ENCODE measurements at regions not wholly inside any gene's neighbourhood (a gene's known extent, or its start where the extent isn't known, plus 50 kb on each side); places are given as distances from the start of the nearest gene placed in this dataset.

DNA sequence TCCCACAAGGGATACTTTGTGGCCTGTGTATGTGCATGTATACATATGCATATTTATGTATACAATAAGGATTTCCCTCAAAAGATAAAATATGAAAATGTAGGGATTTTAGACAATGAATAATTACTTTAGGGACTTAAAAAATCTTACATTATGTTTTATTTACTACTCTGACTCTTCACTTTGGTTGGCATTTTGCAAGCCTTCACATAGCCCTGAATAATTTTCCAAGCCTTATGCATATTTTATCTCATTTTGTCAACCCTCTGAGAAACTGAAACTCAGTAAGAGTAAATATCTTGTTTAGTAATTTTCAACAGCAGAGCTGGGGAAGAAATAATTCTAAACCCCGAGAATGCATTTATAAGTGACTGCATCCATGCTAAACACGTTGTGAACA is 153.0 kb upstream of the SLC24A2 start (continued):
- TF ChIP-seq REST (IDR thresholded peaks at IDR 0.05; ENCODE audit: borderline replicate concordance): no peak
- TF ChIP-seq REST (CRISPR knock-in tag; IDR thresholded peaks at IDR 0.05; ENCODE audit: low read depth): no peak

DNA sequence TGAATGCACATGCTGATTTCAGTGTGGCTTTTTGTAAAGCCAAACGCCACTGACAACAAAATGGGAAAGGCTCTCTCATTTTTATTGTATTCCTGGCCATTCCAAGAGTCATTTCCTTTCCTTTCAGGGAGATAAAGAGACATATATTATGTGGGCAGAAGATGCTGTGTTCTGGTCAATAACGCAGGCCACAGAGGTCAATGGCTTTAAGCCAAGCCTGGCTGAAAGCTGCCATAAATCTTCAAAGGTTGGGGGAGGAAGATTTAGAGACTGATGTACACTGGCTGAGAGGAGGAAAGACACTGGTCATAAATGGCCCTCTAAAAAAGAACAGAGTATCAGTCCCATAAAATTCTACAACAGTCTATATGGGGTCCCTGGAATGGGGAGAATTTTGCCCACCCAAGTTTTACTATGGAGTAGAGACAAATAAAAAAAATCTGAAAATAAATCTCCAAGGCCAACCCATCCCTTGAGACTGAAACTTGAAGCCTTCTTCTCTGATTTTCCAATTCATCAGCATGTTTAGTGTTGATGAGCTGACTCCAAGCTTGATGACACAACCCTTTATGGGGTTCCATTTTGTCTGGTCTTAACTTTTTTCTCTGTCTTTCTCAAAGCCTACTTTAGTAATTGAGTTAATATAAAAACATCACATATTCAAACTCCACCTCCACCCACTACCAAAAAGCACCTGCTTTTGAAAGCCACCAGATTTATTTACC is 152.1 kb upstream of the SLC24A2 start:
- in situ Hi-C loops (cut with MboI): no loop called here
- H3K27me3 ChIP-seq (ENCODE audit: control insufficient read depth in 2 of 2, insufficient read depth in 2 of 2, low read length in 2 of 2): no peaks in the 10 kb centered on the region
- no peaks in the 10 kb centered on the region for H3K9me1 ChIP-seq (ENCODE audit: control insufficient read depth, insufficient read depth, low read length)
- intact Hi-C loops (cut with micrococcal nuclease): no loop called here
- H3K79me2 ChIP-seq (ENCODE audit: control insufficient read depth, insufficient read depth, low read length): no peaks in the 10 kb centered on the region
- DNase-seq (ENCODE audit: extremely low read depth in 1 of 4, low spot score in 3 of 4): no peak
- no peak for TF ChIP-seq ZHX1 (conservative IDR thresholded peaks at IDR 0.05; ENCODE audit: low read length)
- peak; percentile 34 for TF ChIP-seq MEIS2 (IDR thresholded peaks at IDR 0.05; ENCODE audit: partially characterized antibody)
- no peak overlapping the region for H2AFZ ChIP-seq (ENCODE audit: low read depth, low read length)
- H3K4me1 ChIP-seq (replicated peaks in 1 of 2; ENCODE audit: control insufficient read depth in 2 of 2, insufficient read depth in 2 of 2, low read length in 2 of 2): no peaks in the 10 kb centered on the region
- H3K27ac ChIP-seq (ENCODE audit: extremely low read depth, low read depth, low read length): no peak overlapping the region
- no peak for ATAC-seq
- ChIA-PET POLR2A (no interaction called here), CTCF (ENCODE audit: low intra/inter-chr PET ratio) (no interaction called here)
- H3K36me3 ChIP-seq (ENCODE audit: control insufficient read depth, insufficient read depth, low read length): no peaks in the 10 kb centered on the region
- WGBS (ENCODE audit: insufficient coverage, low coverage, missing lambda C conversion rate): 7% methylated on average over 1 of the region's 2 CpGs
- H3K9ac ChIP-seq (ENCODE audit: insufficient read depth in 1 of 2, low read depth in 2 of 2, low read length in 2 of 2): no peak overlapping the region
- no peak overlapping the region for H3K4me3 ChIP-seq
- H3K9me3 ChIP-seq (replicated peaks; ENCODE audit: control insufficient read depth, insufficient read depth, low read depth, low read length): no peaks in the 10 kb centered on the region
- H4K20me1 ChIP-seq (replicated peaks; ENCODE audit: control insufficient read depth, insufficient read depth, low read length): no peaks in the 10 kb centered on the region
- FAIRE-seq: no peak
- BruUV-seq (replicated peaks): no TSS peak
- no peak overlapping the region for H3K4me2 ChIP-seq (ENCODE audit: insufficient read depth, low read length)
